NCI-H82 treated with DMSO at 0.1 percent for 48 hours (cell line): ENCODE measurements at regions not wholly inside any gene's neighbourhood (a gene's known extent, or its start where the extent isn't known, plus 50 kb on each side); places are given as distances from the start of the nearest gene placed in this dataset.

Experiments
- DNase-seq: peaks from one replicate; lab custom pipeline; 2025; ENCODE audit not compliant: unreplicated experiment; lab: John Stamatoyannopoulos, UW

DNA sequence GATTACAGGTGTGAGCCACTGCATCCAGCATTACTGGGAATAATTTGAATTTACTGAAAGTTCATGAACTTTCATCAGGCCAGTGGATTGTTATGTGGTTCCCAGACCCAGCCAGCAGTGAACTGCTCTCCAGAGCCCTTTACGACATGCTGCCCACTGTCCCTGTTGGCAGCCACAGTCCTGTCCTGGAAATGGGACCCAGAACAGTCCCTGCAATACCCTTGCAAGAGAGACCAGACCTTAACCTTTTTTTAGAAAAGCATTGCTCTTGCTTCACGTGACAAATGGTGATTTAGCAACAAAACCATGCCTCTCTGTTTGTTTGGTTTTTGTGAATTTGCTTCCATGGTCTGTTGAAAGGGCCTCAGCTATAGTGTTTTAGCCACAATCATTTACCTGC, 367.3 kb upstream of the C2CD4B start:
- no peak for DNase-seq

- peak; percentile 95 for DNase-seq
Measured at GRCh38 chr15:62533687-62534086, 368.6 kb upstream of the C2CD4B start.

DNA sequence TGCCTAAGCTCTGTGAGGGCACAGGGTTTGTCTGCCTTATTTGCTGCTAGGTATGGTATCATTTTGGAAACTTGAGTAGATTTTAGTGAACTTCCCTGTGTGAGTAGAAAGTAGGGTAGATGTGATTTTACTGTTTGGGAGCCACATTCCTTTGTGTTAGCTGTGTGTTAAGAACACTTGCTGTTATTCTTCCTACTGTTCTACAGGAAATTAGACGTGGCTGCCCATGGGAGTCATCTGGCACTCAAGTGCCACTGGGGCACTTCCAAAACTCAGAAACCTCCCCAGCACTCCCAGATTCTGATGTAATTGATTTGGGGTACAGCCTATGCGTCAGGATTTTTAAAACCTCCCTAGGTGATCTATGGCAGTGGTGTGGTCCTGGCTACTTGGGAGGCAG, 369.9 kb upstream of the C2CD4B start:
- no peak for DNase-seq

DNA sequence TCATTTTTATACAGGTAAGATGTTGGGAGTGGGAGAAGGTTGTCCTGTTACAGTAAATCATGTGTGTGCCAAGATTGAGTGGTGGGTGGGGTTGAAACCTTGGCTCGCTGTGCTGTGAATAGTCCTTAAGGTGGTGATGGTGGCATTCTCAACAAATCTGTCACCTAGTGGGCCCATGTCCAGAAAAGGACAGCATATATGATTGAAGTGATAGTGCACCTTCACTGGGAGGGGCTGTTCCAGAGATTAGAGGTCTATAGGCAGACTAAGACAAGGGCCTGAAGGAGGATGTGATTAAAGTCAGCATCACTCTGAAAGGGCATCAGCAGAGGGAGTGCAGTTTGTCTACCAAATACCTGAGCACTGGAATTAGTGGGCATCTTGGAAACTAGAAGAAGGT, 374.2 kb upstream of the C2CD4B start:
- no peak for DNase-seq

DNA sequence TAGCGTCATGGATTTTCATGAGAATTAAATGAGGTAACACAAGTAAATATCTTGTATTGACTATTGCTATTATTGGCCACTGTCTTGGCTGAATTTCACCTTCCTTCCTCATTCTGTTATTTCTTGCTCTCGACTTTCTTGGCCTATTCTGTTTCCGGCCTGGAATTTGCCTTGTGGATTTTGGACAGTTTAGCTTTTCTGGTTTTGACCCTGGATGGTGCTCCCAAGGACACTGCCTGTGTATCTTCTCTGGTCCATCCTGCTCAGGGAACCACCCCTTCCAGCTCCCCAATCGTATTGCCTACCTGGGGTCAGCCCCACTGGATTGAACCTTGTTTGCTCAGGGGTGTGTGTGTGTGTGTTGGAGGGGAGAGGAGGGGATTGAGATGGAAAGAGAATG, 376.2 kb upstream of the C2CD4B start:
- no peak for DNase-seq

GRCh38 chr15:62541846-62542245, 376.8 kb upstream of the C2CD4B start:
- no peak for DNase-seq

DNA sequence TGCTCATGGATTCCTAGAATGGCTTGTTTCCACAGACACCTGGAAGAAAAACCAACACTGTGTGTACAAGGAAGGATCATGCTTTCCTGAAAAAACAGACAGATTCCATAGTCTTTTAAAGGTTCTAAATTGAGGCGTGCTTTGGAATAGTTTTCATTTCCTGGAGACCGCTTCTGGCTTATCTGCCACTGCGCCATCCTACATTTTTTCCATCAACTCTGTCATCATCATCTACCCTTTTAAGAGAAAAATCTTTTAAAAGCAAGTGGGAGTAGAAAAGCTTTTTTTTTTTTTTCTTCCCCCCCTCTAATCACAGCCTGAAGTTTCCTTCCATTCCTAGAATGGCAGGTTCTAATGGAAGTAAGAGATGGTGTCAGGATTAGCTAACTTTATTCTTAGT, 379.4 kb upstream of the C2CD4B start:
- no peak for DNase-seq

- DNase-seq, result no peak
Measured at GRCh38 chr15:62545467-62546227, 380.6 kb upstream of the C2CD4B start.

DNA sequence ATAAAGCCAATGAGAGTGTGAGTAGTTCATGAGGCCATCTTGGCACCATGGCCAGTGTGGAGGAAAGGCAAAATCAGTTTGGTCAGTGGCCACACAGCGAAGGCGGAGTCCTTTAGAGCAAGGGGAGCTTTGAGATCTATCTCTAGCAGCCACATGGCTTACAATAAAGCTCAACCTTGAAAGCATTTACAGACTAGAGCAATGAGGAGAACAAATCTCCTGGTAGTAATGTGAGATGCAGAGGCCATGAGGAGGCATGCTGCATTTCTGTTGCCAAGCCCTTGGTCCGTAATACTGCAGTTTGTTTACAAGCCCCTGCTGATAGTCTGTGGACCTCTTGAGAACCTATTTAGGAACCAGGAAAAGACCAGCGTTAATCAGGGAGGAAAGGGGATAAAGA, 381.5 kb upstream of the C2CD4B start:
- no peak for DNase-seq

GRCh38 chr15:62547584-62547983, 382.5 kb upstream of the C2CD4B start:
- DNase-seq, result no peak

GRCh38 chr15:62549345-62549970, 384.4 kb upstream of the C2CD4B start:
- peak; percentile 35 for DNase-seq

DNA sequence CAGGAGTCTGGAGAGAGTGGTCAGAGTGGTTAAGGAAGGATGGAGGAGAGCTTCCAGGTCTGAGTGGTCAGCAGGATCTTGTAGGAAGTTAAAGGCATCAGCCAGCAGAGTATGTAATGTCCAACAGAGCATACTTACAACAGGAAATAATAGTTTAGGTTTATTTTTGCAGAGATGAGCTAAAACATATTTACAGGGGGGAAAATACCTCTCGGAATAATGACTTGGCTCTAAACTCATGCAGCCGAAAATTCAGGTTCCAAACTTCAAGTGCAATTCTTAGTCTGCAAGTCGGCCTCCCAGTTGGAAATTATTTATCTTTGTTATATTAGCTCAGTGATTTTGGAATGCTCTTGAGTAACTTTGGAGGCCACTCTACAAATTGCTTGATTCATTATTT, 385.0 kb upstream of the C2CD4B start:
- no peak for DNase-seq

DNA sequence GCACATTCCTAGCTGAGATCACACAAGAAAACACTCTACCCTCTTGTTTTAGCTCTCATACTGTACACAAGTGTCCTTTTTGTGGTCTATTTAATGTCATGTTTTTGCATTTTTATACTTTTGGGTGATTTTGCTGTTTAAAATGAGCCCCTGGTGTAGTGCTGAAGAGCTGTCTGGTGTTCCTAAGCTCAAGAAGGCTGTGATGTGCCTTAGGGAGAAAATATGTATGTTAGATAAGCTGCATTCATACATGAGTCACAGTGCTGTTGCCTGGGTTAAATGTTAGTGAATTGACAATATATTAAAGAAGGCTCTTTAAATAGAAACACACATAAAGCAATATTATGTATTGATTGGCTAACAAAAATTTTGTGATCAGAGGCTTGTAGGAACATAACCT, 387.4 kb upstream of the C2CD4B start:
- no peak for DNase-seq

DNA sequence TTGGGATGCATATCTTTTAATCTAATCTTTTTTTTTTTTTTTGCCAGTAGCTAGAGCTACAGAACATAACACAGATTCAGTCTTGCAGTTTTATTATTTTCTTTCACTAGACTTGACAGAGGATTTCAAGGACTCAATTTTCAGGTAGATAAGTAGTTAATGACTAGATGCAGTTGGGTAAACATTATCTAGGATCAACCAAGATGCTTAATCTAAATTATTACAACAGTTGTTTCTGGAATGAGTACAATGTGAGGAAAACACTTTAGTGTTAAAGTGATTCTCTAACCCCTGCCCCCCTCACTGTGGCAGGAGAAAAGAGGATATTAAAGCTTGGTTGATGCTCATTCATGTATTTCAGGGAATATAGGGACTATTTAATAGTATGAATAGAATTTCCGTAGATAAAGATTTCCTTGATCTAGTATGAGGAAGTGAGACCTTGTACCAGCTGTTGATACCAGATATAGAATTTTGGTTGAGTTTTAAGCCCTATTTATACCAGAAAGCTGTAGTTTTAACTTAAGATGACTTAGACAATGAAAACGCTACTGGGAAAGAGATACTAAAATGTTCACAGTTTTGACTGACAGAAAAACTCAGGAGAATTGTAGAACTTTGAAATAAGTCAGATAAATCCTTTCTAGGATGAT, 389.0 kb upstream of the C2CD4B start:
- DNase-seq, result peak; percentile 26

GRCh38 chr15:62558640-62559380, 393.7 kb upstream of the C2CD4B start:
- DNase-seq, result no peak

DNA sequence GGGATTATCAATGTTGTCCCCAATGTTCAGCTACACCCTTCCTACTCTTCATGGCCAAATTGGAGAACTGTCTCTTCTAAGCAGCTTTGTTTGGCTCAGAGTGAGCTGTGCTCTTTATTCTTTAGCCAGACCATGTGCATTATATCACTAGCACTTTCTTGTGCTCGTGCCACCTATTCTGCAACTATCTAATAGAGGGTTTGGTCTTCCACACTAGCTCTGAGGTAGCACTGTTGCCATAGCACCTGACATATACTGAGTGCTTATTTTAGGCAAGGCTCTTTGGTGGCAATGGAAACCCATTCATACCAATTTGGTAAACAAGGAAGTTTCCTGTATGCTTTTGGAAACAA, 394.3 kb upstream of the C2CD4B start:
- no peak for DNase-seq

- no peak for DNase-seq
Measured at GRCh38 chr15:62561059-62561519, 396.0 kb upstream of the C2CD4B start.

GRCh38 chr15:62561571-62561970, 396.5 kb upstream of the C2CD4B start:
- no peak for DNase-seq

DNA sequence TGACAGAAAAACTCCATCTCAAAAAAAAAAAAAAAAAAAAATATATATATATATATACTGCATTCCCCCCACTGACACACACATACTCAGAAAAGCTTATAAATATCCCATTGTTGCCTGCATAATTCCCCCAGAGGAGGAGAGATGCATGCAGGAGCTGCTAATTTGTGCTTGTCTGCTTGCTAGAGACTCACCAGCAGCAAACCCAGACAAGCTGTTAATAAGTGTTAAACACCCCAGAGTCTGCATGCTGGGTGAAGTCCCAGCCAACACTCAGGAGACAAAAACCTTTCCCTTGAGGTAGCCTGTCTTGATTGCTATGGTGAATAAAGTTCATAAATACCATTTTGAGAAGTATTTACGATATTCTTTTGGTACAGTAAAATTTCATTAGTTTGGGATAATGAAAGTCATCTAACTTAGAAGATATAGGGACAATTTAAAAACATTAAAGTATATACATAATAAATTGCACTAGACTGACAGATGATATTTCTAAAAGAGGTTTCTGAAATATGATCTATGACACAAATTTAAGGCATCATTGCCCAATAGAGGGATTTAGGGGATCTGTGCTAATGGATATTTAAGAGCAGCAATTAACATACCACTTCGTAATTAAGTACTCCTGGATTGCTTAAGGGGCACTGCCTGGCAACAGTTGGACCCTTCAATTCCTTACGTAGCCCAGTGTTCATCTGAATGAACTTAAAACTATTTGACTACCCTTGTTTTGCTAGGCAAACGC, 400.0 kb upstream of the C2CD4B start:
- no peak for DNase-seq

DNA sequence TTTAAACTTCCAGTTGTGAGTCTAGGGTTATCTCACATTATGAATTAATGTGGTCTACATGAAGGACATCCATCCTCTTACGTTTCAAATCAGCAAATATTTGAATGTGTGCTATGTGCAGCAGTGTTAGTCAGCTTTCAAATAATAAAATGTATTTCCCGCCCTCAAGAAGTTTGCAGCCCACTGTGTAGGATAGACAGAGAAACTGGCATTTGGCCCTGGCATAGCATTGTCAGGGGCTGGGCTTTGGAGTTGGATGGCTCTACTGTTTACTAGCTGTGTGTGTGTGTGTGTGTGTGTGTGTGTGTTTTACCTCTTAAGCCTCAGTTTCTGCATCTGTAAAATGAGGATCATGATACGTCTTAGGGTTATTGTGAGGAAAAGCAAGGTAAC, 400.5 kb upstream of the C2CD4B start:
- no peak for DNase-seq

GRCh38 chr15:62566248-62566647, 401.2 kb upstream of the C2CD4B start:
- no peak for DNase-seq
